Esophagus muscularis mucosa (tissue), 3 donors: ENCODE measurements at regions not wholly inside any gene's neighbourhood (a gene's known extent, or its start where the extent isn't known, plus 50 kb on each side); places are given as distances from the start of the nearest gene placed in this dataset.

Experiments
- CTCF ChIP-seq, 3 experiments: fragments of 200-600 bp in 2 of 3; fragments of 450-650 bp in 1 of 3; sonication (generic) in 2 of 3; IDR thresholded peaks; one replicate each; pipeline ENCODE4 v1.5.1; 2017 to 2019; ENCODE audit warnings: antibody characterized with exemption in 3 of 3, mild to moderate bottlenecking in 2 of 3, moderate library complexity in 1 of 3
- POLR2A ChIP-seq: fragments of 450-650 bp; IDR thresholded peaks from one replicate; pipeline ENCODE4 v1.6.1; 2017; ENCODE audit warnings: antibody characterized with exemption, moderate library complexity, mild to moderate bottlenecking, low read depth

DNA sequence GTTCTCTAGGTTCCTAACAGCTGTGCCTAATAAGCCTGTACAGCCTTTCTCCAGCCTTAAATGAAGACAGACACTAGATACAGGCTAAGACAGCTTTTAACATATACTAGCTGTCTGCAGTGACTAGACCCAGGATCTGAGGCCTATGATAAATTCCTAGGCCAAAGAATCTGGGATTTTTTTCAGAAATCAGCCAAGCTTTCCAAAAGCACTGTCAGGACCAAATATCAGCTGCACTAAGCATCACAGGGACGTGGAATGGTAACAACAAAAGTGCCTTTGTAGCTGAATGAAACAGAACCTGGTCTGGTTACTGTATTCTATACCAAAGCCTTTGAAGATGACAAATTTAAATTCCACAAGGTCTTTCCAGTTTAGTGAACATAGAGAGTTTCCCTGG is 77.9 kb upstream of the DOCK9 start:
- TF ChIP-seq CTCF (IDR thresholded peaks at IDR 0.05), result no peak
- TF ChIP-seq POLR2A, result no peak
